Activated CD8-positive, alpha-beta memory T cell treated with anti-CD3 and anti-CD28 coated beads, Interleukin-2, amount 50 U/mL, for 24 hours (primary cell): ENCODE measurements at regions not wholly inside any gene's neighbourhood (a gene's known extent, or its start where the extent isn't known, plus 50 kb on each side); places are given as distances from the start of the nearest gene placed in this dataset.

Experiments used
- DNase-seq: peaks from one replicate; pipeline ENCODE4 v3.0.0-alpha.2; 2020; ENCODE audit errors: extremely low read depth

DNA sequence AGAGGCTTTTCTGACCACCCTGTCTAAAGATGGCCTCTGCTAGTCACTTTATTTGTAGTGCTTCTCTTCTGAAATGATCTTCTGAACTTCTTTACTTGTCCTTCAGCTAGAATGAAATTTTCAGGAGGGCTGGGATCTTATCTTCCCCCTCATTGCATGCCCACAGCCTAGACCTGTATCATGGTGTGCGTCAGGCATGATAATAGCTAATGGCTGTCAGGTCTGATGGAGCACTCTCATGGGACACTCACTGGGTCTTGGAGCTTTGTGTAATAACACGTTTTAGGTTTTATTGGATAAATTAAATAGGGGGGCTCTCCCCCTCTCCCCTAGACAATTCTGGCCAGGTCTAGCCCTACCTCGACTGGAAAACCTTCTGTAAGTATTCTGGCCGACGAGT is 97.1 kb upstream of the NRXN3 start:
- DNase-seq: no peak

DNA sequence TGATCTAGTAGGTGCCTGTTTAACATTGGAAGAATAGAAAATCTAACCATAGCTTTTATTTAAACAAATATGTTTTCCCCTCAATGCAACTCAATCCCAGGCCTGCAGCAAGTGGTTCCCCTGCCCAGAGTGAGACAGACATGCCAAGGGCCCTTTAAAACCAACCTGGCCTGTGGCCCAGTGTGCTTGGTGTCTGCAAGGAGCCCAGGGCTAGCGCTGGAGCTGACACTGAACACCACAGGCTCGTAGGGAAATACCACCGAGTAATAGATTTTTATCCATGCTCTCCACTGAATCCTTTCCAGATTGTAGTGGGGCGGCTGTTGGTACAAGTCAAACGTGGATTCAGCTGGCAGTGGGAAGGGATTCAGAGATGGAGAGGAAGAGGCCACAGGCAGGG is 95.6 kb upstream of the NRXN3 start:
- DNase-seq: no peak

DNA sequence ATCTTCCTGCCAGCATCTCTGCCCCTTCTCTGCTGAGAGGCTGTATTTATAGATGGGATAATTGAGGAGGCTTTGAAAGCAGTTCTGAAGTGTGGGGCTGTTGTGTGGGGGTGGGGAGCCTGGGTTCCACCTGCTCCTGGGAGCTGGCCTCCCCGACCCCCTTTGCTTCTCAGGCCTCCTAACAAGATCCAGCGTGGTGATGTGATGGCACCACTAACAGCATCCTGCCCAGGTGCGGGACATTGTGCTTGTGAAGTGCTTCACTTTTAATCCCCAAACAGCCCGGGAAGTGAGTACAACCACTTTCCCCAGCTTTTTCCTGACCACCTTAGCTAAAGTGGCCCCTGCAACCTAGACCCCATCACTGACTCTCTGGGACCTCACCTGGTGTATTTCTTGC is 95.1 kb upstream of the NRXN3 start:
- DNase-seq: no peak

DNA sequence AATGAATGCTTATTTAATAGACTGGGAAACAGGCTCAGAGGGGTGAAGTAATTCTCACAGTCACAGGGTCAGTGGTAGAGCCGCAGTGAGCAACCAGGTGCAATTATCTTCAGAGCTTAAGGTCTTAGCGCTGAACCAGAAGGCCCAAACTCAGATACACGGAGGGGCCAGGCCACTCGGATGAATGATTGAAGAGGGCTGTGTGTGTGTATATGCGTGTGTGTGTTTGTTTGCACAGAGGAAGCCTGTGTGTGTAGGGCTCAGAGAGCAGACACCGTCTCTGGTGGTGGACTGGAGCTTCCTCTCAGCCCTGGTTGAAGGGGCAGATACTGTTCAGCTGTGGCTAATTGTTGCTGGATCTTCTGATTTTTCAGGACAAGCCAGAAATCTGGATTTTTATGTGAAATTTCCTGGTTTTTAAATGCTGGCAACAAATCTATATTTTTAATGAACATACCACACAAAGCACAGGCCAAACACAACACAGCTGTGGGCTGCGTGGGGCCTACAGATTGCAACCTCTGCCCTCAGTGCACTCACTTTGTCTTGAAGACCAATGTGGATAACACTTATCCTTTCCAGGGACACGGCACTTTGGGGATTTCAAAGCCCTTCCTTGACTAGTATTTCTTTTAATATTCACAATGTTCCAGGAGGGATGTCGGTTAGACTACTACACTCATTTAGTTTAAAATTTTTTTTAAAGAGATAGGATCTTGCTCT is 94.5 kb upstream of the NRXN3 start:
- no peak for DNase-seq

DNA sequence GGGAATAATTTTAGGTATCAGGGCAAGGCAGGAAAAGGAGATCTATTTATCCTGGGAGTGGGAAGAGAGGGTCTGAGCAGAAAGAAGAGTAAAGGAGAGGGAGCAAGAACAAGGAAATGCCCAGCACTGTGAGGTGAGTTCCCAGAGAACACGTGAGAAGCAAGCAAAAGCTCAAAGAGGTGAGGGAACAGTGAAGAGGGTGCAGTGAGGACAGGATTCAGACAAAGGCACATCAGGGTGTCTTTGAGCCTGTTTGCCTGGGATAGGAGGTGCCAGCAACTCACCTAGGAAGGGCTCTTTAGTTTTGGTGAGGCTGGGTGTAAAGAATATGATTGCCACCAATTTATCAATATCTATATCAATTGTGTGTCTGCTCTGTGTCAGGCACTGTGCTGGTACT is 88.9 kb upstream of the NRXN3 start:
- no peak for DNase-seq

DNA sequence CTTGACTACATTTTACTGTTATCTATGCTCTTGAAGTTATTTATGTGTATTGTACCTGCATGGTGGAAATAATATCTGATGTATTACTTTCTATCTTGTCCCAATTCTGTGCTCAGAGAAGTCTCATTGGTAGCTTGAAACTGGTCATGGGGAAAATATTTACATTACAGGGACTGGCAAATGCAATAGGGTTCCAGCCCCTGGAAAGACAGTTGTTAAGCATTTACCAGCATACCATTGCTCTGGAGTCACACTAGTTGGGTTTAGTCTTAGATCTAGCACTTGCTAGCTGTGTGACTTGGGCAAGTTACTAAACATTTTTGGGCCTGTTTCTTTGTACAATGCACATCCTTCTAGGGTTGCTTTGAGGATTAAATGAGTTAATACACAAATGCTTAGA is 86.3 kb upstream of the NRXN3 start:
- no peak for DNase-seq

DNA sequence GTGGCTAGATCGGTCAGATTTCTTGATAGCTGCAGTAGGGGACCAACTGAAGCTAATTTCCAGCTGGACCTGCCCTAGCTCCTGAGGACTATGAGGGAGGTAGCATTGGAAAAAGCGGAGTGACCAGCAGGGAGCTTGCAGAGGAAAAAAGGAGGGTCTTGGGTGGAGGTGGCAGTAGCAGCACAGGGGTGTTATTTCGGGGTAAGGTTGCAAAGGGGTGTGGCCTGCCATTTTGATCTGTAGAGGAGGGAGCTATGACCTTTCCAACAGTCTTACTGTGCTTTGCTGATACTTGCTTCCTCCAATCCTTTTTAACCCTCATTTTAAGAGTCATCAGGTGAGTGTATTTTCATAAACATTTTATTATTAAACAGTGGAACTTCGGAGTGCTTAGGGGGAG is 83.8 kb upstream of the NRXN3 start:
- no peak for DNase-seq

DNA sequence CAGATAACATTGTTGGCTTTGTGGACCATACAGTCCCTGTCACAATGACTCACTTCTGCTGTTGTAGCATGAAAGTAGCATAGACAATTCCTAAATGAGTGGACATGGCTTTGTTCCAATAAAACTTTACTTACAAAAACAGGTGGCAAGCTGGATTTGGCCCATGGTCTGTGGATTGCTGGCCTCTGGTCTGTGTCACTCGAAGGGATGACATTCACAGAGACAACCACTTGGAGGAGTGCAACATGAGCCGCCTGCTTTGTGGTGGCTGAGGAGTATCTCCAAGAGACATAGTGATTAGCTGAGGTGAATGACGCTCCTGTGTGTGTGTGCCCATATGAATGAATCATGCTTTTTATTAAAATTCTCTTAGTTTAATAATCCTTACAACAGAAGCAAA is 81.3 kb upstream of the NRXN3 start:
- no peak for DNase-seq

DNA sequence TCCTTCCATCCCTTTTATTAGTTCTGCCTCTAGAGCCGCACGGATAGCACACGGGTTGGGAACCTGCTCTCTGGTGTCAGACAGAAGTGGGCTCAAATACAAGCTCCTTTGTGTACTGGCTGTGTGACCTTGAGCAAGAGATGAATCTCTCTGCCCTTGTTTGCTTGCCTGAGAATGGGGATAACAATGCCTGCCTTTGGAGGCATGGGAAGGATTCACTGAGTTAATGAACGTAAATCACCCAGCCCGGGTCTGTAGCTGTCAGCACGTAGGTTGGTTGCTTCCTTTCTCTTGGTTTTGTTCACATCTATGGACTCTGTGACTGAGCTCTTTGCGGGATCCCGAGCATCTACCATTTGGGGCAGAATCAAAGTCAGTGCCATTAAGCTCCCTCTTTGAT is 79.3 kb upstream of the NRXN3 start:
- no peak for DNase-seq

DNA sequence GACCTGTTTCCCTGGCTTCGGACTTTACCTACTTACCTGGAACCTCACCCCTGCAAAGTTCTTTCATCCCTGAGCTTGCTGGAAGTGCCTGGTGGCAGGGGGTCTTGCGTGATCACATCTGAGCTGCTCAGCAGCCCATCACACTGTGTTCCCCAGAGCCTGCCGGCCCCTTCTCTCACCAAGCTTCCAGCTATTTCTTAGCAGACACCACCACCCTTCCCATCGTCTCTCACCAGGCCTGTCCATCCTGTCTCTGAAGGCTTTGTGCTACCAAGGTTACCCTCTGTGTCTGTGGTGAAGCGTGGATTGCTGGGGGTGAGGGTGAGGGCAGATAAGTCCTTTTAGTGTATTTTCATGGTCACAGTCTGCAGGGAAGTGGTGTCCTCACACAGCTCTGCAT is 78.8 kb upstream of the NRXN3 start:
- DNase-seq: no peak

DNA sequence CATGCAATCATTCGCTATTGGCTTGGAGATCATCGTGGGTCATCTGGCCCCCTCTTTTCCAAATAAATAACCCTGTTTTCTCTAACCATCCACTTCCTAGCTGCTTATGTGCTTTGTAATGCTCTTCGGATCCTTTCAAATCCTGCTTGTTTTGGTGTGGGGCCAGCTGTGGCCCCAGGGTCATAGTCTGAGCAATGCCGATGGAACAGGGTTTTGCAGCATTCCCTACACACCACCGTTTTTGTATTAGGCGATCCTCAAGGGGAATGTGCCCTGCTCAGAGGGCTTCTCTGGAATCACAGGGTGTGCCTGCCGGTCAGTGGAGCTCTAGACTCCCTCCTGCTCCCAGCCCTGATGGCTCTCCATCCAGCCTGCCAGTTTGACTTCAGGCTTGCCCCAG is 78.1 kb upstream of the NRXN3 start:
- DNase-seq: no peak

DNA sequence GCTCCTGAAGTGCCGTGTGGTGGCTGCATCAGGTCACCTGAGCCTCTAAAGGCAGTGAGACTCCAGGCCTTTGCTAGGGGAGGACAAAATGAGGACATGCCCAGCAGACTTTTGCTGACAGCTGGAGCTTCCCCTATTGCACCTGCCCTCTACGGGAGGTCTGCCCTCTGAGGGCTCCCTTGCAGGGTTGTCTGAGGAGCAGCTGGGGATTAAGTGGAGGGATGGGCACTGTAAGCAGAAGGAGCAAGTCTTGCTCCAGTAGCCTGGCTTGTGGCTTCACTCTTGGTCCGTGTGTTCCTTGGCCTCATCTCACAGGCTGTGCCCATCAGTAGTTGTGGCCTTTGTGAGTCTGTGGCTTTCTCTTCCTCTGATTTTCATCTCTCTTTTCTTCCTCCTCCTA is 66.9 kb upstream of the NRXN3 start:
- DNase-seq: no peak

DNA sequence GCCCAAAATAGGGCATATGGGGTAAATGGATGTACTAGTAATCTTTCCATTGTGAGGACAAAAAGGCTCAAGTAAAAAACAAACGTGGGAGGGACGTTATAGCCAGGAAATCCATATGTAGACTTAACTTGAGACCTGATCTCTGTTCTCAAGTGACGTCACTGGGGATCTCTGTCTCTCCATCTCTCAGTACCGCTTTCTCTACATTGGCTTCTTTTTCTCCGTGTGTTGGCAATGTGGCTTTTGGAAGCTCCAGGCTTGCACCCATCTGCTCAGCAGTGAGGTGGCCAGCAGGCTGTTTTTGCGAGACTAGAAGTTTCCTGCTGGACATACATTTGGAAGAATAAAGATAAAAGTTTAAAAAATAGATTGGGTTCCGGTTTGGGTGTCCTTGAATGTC is 66.0 kb upstream of the NRXN3 start:
- DNase-seq: no peak

DNA sequence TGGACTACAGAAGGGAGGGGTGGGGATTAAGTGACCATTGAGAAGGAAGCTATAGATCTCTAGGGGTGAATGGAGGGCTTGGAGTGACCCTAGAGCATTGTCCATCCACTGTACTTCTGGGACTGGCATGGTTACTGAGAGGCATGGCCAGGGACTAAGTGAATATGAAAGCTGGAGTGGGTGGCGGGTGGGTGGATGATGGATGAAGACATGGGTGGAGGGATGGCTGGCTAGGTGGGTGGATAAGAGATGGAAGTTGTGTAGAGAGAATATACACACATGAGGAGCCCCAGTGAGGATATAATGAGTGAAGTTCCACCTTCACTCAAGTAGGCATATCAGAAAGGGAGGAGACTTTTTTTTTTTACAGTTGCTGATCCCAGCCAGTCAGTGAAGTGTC is 65.5 kb upstream of the NRXN3 start:
- no peak for DNase-seq

DNA sequence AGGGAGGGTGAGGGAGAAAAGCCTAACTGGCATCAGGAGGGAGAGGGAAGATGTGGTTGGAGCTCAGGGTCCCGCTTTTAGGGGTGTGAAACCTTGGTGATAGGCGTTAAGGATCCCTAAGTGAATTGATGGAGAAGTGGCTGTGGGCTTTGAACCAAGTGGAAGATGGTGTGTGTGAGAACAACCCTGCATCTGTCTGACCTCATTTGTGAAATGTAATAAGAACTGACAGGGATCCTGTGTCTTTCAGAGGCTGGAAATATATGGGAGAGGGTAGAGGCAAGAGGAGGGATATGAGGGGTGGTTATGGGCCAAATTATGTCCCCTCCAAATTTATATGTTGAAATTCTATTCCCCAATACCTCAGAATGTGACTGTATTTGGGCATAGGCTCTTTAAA is 63.8 kb upstream of the NRXN3 start:
- DNase-seq: no peak

DNA sequence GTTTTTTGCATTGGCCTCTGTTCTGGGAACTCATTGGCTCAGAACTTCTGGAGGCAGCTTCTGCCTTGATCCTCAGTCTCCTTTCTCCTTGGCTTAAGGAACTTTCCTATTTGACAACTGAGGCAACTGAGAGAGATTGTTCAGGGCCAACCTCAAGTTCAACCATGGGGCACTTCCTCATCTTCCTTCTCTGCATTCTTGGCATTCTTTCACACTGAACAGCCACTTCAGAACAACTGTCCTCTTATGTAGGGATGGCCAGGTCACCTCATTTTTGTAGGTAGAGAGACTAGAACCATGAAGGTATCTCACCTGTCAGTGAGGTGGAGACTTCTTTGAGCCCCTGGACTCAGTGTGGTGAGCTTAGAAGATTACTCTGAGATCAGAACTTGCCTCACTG is 63.0 kb upstream of the NRXN3 start:
- DNase-seq: no peak

DNA sequence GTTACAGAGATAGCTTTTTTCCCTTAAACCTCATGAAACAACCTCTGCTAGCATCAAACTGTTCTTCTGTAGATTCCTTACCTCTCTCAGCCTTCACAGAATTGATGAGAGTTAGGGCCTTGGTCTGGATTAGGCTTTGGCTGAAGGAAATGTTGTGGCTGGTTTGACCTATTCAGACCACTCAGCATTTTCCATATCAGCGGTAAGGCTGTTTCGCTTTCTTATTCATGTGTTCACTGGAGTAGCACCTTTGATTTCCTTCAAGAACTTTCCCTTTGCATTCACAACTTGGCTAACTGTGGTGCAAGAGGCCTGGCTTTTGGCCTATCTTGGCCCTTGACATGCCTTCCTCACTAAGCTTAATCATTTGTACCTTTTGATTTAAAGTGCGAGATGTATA is 50.7 kb upstream of the NRXN3 start:
- no peak for DNase-seq
